Hepatocyte (in vitro differentiated cells): ENCODE measurements at regions not wholly inside any gene's neighbourhood (a gene's known extent, or its start where the extent isn't known, plus 50 kb on each side); places are given as distances from the start of the nearest gene placed in this dataset.
A peak's percentile ranks its signal among the peaks of the same experiment; 100 is the strongest.

Experiments
- DNase-seq: peaks from one replicate; pipeline ENCODE4 v3.0.0-alpha.2; 2016; ENCODE audit warnings: low spot score
- H2AFZ ChIP-seq: fragments of 200-600 bp; sonication (generic); 2 replicates; pipeline ENCODE4 v1.6.0; 2016; ENCODE audit warnings: antibody characterized with exemption, mild to moderate bottlenecking
- H3K27ac ChIP-seq: fragments of 200-600 bp; sonication (generic); 2 replicates; pipeline ENCODE4 v1.5.1; 2016; ENCODE audit warnings: mild to moderate bottlenecking
- H3K27me3 ChIP-seq: fragments of 200-600 bp; sonication (generic); 2 replicates; pipeline ENCODE4 v1.6.1; 2016
- H3K36me3 ChIP-seq: fragments of 200-600 bp; sonication (generic); replicated peaks from 2 replicates; pipeline ENCODE4 v1.5.1; 2016; ENCODE audit warnings: low read depth; ENCODE audit not compliant: insufficient read depth
- H3K4me1 ChIP-seq: fragments of 200-600 bp; sonication (generic); 2 replicates; pipeline ENCODE4 v1.5.1; 2016; ENCODE audit warnings: mild to moderate bottlenecking, moderate library complexity; ENCODE audit not compliant: insufficient read depth
- H3K4me2 ChIP-seq: fragments of 200-600 bp; sonication (generic); 2 replicates; pipeline ENCODE4 v1.6.0; 2016
- H3K4me3 ChIP-seq: fragments of 200-600 bp; sonication (generic); 2 replicates; pipeline ENCODE4 v1.5.1; 2016; ENCODE audit warnings: mild to moderate bottlenecking
- H3K79me2 ChIP-seq: fragments of 200-600 bp; sonication (generic); 2 replicates; pipeline ENCODE4 v1.6.0; 2017; ENCODE audit warnings: mild to moderate bottlenecking
- H3K9me2 ChIP-seq: fragments of 200-600 bp; sonication (generic); replicated peaks from 2 replicates; pipeline ENCODE4 v1.6.0; 2017; ENCODE audit warnings: mild to moderate bottlenecking; ENCODE audit not compliant: insufficient read depth
- H3K9me3 ChIP-seq: fragments of 200-600 bp; sonication (generic); 2 replicates; pipeline ENCODE4 v1.5.1; 2016; ENCODE audit warnings: low read depth, mild to moderate bottlenecking
- H4K20me1 ChIP-seq: fragments of 200-600 bp; sonication (generic); 2 replicates; pipeline ENCODE4 v1.6.0; 2016; ENCODE audit warnings: mild to moderate bottlenecking; ENCODE audit not compliant: insufficient read depth, poor library complexity, severe bottlenecking
- EZH2 ChIP-seq: fragments of 200-600 bp; sonication (generic); IDR thresholded peaks from 2 replicates; pipeline ENCODE4 v1.6.1; 2016; ENCODE audit warnings: antibody characterized with exemption, mild to moderate bottlenecking, borderline replicate concordance
- EZH2phosphoT487 ChIP-seq: fragments of 200-600 bp; sonication (generic); IDR thresholded peaks from one replicate; pipeline ENCODE4 v1.6.1; 2018; ENCODE audit warnings: antibody characterized with exemption, mild to moderate bottlenecking, low read depth, moderate library complexity; ENCODE audit not compliant: unreplicated experiment, severe bottlenecking
- WGBS: methylation state at CpG from one replicate; pipeline ENCODE4 v1.1.6; 2016; ENCODE audit warnings: low lambda C conversion rate; ENCODE audit errors: missing lambda C conversion rate; 5-methylcytosine and 5-hydroxymethylcytosine counted together
- TF ChIP-seq, protein P1 (sequence below): fragments of 200-600 bp; sonication (generic); IDR thresholded peaks from 2 replicates; pipeline ENCODE4 v1.5.1; 2016; ENCODE audit warnings: antibody characterized with exemption, mild to moderate bottlenecking; ENCODE audit not compliant: poor library complexity

DNA sequence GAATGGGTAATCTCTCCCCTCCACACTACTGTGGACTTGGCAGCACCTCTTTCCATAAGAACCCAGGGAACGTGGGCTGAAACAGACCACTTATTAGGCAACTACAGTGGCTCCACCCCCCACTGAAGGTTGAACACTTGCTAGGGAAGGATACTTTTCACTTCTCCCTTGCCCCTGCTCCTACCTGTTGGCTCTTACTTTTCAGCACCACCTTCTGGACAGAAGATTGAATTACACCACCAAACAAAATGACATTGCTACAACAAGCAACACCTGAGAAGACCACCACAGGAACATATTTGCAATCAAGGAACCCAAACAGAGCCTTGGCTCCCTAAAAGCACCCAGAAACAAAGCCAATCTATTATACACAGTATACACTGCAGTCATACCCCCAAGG lies 132.1 kb upstream of the CXCL13 start:
- peak; percentile 20 for DNase-seq
- Histone ChIP-seq H3K9me2 (no peaks in the 10 kb centered on the region), H4K20me1 (no peaks in the 10 kb centered on the region), H3K4me2 (no peak overlapping the region), H3K4me1 (no peaks in the 10 kb centered on the region), H3K27ac (no peak overlapping the region), H3K9me3 (no peaks in the 10 kb centered on the region), H3K36me3 (no peaks in the 10 kb centered on the region), H3K4me3 (no peak overlapping the region), H3K27me3 (peaks cover 18% of the 10 kb centered on the region), H3K79me2 (no peaks in the 10 kb centered on the region), H2AFZ (no peak overlapping the region)
- WGBS: 10% methylated on average over 1 of the region's 1 CpG
- TF ChIP-seq, protein P1, sequence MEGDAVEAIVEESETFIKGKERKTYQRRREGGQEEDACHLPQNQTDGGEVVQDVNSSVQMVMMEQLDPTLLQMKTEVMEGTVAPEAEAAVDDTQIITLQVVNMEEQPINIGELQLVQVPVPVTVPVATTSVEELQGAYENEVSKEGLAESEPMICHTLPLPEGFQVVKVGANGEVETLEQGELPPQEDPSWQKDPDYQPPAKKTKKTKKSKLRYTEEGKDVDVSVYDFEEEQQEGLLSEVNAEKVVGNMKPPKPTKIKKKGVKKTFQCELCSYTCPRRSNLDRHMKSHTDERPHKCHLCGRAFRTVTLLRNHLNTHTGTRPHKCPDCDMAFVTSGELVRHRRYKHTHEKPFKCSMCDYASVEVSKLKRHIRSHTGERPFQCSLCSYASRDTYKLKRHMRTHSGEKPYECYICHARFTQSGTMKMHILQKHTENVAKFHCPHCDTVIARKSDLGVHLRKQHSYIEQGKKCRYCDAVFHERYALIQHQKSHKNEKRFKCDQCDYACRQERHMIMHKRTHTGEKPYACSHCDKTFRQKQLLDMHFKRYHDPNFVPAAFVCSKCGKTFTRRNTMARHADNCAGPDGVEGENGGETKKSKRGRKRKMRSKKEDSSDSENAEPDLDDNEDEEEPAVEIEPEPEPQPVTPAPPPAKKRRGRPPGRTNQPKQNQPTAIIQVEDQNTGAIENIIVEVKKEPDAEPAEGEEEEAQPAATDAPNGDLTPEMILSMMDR: peak; percentile 26
- TF ChIP-seq EZH2phosphoT487: no peak
- no peak for TF ChIP-seq EZH2

DNA sequence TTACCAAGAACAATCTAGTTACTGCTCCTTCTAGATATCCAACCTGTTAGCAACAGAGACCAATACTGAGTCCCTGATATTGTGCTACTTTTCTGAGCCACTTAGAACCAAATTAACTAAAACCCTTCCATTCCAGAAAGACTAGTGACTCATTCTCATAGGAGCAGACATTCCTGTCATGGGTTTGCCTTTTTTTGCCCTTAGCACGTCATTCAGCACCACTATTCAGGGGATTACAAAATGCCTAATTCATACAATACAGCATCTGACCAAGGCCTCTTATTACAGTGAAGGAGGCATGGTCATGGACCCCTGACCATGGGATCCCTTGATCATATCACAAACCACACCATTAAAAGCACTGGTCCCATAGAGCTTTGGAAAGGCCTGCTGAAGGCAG lies 123.8 kb upstream of the CXCL13 start:
- WGBS: 74% methylated on average over 1 of the region's 1 CpG
- no peaks in the 10 kb centered on the region for H4K20me1 ChIP-seq
- no peaks in the 10 kb centered on the region for H3K4me1 ChIP-seq
- no peaks in the 10 kb centered on the region for H3K9me2 ChIP-seq
- H3K27ac ChIP-seq: no peak overlapping the region
- no peaks in the 10 kb centered on the region for H3K36me3 ChIP-seq
- no peak overlapping the region for H2AFZ ChIP-seq
- H3K27me3 ChIP-seq: peaks cover 7% of the 10 kb centered on the region
- TF ChIP-seq, protein P1: no peak
- TF ChIP-seq EZH2phosphoT487: no peak
- no peak for TF ChIP-seq EZH2
- H3K9me3 ChIP-seq: no peaks in the 10 kb centered on the region
- DNase-seq: no peak
- no peak overlapping the region for H3K4me2 ChIP-seq
- no peak overlapping the region for H3K4me3 ChIP-seq
- no peaks in the 10 kb centered on the region for H3K79me2 ChIP-seq

DNA sequence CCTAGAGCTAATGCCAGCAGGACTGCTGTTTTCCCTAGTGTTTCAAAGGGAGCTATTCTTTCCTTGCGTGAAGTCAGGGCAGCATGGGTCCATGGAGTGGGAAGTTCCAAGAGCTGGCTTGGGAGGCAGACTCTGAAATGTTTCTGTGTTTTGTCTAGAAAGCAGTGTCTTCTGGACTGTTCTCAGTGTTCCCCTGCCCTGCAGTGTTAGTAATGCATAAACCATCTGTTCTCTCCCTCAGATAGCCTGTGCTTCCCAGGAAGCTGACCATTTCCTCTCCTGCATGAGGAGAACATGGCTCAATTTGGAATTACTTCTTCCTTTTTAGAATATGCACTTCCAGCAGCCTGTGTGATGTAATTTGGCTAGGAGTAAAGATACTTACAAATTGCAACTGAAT lies 116.7 kb upstream of the CXCL13 start:
- no peaks in the 10 kb centered on the region for H4K20me1 ChIP-seq
- DNase-seq: no peak
- no peak overlapping the region for H2AFZ ChIP-seq
- H3K27ac ChIP-seq: no peak overlapping the region
- H3K4me3 ChIP-seq: no peak overlapping the region
- H3K4me1 ChIP-seq: no peaks in the 10 kb centered on the region
- no peaks in the 10 kb centered on the region for H3K36me3 ChIP-seq
- H3K4me2 ChIP-seq: no peak overlapping the region
- no peaks in the 10 kb centered on the region for H3K79me2 ChIP-seq
- peaks cover 10% of the 10 kb centered on the region for H3K27me3 ChIP-seq
- H3K9me3 ChIP-seq: no peaks in the 10 kb centered on the region
- 100% methylated on average over 1 of the region's 1 CpG for WGBS
- H3K9me2 ChIP-seq: no peaks in the 10 kb centered on the region
- TF ChIP-seq, protein P1: no peak
- no peak for TF ChIP-seq EZH2
- TF ChIP-seq EZH2phosphoT487: no peak

DNA sequence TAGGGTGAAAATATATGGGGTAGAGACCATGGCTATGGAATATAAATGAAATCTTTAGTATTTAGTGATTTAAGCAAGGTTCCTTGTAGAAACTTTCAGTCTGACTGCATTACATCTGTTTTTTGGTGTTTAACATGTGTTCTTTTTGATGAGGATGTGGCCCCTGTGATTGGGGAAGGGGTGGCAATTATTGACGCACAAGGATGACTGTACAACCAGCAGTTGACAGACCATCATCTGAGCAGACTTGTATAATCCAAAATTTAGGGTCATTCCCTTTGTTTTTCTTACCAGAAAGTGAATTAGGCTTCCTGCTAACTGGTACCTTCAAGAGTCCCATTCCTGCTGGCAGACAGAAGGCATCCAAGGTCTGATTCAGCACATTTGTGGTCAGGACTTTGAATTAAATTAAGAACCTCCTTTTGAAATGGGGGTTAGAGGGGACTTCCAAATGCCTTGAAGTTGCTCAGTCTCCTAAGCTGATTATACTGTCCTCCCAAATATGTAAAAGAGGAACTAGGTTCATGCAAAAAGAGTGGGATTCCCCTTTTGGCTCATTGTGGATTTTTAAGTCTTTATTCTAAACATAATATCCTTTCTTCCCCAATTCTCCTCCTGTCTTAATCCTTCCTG lies 112.4 kb upstream of the CXCL13 start:
- no peak for TF ChIP-seq EZH2phosphoT487
- no peak for DNase-seq
- Histone ChIP-seq H3K4me1 (no peaks in the 10 kb centered on the region), H2AFZ (no peak overlapping the region), H3K9me3 (no peaks in the 10 kb centered on the region), H3K79me2 (no peaks in the 10 kb centered on the region), H3K27me3 (peaks cover 3% of the 10 kb centered on the region), H3K4me3 (no peak overlapping the region), H3K4me2 (no peak overlapping the region), H3K27ac (no peak overlapping the region), H3K9me2 (no peaks in the 10 kb centered on the region), H3K36me3 (no peaks in the 10 kb centered on the region), H4K20me1 (no peaks in the 10 kb centered on the region)
- WGBS: 84% methylated on average over 1 of the region's 1 CpG
